A673 (cell line): ENCODE measurements at regions not wholly inside any gene's neighbourhood (a gene's known extent, or its start where the extent isn't known, plus 50 kb on each side); places are given as distances from the start of the nearest gene placed in this dataset.

Experiments used
- EZH2 ChIP-seq: fragments of 200-600 bp; sonication (generic); IDR thresholded peaks from 2 replicates; pipeline ENCODE4 v1.6.1; 2017; ENCODE audit warnings: borderline replicate concordance, low read depth, mild to moderate bottlenecking, mixed read lengths, antibody characterized with exemption, low read length; ENCODE audit not compliant: poor library complexity, severe bottlenecking
- TF ChIP-seq, protein P1 (sequence below): fragments of 300-800, 200-600 bp; sonication (generic); conservative IDR thresholded peaks from 2 replicates; pipeline ENCODE4 v1.5.1; 2017; ENCODE audit warnings: low read depth, mild to moderate bottlenecking, antibody characterized with exemption, low read length, moderate library complexity, mixed read lengths

DNA sequence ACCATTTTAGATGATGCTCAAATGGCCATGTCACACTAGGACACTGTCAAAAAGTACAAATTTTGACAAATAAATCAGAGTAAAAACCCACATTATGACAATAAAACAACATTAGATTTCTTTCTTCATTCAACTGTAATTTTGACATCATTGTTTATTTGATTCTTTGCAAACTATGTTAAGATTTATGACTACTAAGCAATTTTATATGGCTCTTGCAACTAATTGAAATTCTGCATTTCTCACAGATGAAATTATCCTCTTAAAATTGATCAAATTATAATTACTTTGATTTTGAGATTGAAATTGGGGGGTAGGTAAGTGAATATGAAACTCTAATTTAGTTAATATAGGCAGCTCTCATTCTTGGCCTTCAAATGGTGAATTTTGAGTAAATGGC, 59.8 kb downstream of the ATOH1 start:
- TF ChIP-seq, protein P1, sequence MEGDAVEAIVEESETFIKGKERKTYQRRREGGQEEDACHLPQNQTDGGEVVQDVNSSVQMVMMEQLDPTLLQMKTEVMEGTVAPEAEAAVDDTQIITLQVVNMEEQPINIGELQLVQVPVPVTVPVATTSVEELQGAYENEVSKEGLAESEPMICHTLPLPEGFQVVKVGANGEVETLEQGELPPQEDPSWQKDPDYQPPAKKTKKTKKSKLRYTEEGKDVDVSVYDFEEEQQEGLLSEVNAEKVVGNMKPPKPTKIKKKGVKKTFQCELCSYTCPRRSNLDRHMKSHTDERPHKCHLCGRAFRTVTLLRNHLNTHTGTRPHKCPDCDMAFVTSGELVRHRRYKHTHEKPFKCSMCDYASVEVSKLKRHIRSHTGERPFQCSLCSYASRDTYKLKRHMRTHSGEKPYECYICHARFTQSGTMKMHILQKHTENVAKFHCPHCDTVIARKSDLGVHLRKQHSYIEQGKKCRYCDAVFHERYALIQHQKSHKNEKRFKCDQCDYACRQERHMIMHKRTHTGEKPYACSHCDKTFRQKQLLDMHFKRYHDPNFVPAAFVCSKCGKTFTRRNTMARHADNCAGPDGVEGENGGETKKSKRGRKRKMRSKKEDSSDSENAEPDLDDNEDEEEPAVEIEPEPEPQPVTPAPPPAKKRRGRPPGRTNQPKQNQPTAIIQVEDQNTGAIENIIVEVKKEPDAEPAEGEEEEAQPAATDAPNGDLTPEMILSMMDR, result no peak
- TF ChIP-seq EZH2, result no peak
